B cell (primary cell): ENCODE measurements at regions not wholly inside any gene's neighbourhood (a gene's known extent, or its start where the extent isn't known, plus 50 kb on each side); places are given as distances from the start of the nearest gene placed in this dataset.
"Not testable (repeated sequence)": the region's sequence is repeated elsewhere in the genome, so short reads cannot be mapped to it uniquely, and the experiment has no call there.

Experiments used
- ATAC-seq: fragments of 200-7000 bp; cut with Tn5 transposase; one replicate; pipeline ENCODE4 v1.10.0; 2021; ENCODE audit warnings: low read depth, mild to moderate bottlenecking, moderate number of reproducible peaks, moderate library complexity
- CTCF ChIA-PET: fragments of 350-600 bp; sonication (Branson Sonifier 250); formaldehyde crosslinking; loops from one replicate; lab custom pipeline; 2021; ENCODE audit warnings: antibody characterized with exemption, inconsistent platforms; lab: Charles Lee
- POLR2A ChIA-PET: fragments of 350-600 bp; sonication (Branson Sonifier 250); formaldehyde crosslinking; loops from one replicate; lab custom pipeline; 2021; ENCODE audit warnings: antibody characterized with exemption; lab: Charles Lee
- DNase-seq: peaks from one replicate; pipeline ENCODE4 v3.0.0; 2013
- H2AFZ ChIP-seq: 2 replicates; pipeline ENCODE4 v1.6.1; 2012; ENCODE audit warnings: mild to moderate bottlenecking, low read depth, low read length; ENCODE audit not compliant: insufficient read depth, poor library complexity, severe bottlenecking
- H3K27ac ChIP-seq, 2 donors: 1 replicate in 1 of 2; 2 replicates in 1 of 2; pipeline ENCODE4 v1.5.1; 2012 to 2013; ENCODE audit warnings: low read length in 2 of 2, mild to moderate bottlenecking in 2 of 2, moderate library complexity in 1 of 2
- H3K27me3 ChIP-seq, 4 experiments: fragments of 200-600 bp in 1 of 4; sonication (generic) in 1 of 4; replicated peaks in 1 of 4; 1 replicate in 2 of 4; 2 replicates in 2 of 4; pipeline versions ENCODE4 v1.6.1 to v1.7.0; 2013 to 2016; ENCODE audit warnings: low read length in 3 of 4, mild to moderate bottlenecking in 2 of 4, mixed read lengths in 1 of 4, moderate library complexity in 1 of 4; ENCODE audit not compliant: insufficient read depth in 4 of 4, control insufficient read depth in 3 of 4; ENCODE audit errors: control extremely low read depth in 1 of 4
- H3K36me3 ChIP-seq, 2 experiments: replicated peaks in 1 of 2; 1 replicate in 1 of 2; 2 replicates in 1 of 2; pipeline versions ENCODE4 v1.6.1 to v1.7.1; 2013; ENCODE audit warnings: low read length in 1 of 2; ENCODE audit not compliant: insufficient read depth in 2 of 2, control insufficient read depth in 1 of 2; ENCODE audit errors: control extremely low read depth in 1 of 2, extremely low read depth in 1 of 2
- H3K4me1 ChIP-seq, 2 donors: fragments of 200-600 bp in 1 of 2; sonication (generic) in 1 of 2; 1 replicate in 1 of 2; 2 replicates in 1 of 2; pipeline versions ENCODE4 v1.5.1 to v1.6.1; 2013 to 2017; ENCODE audit warnings: low read length in 2 of 2; ENCODE audit not compliant: control insufficient read depth in 2 of 2, insufficient read depth in 2 of 2
- H3K4me2 ChIP-seq: replicated peaks from 2 replicates; pipeline ENCODE3; 2012; ENCODE audit warnings: mild to moderate bottlenecking, low read depth, low read length; ENCODE audit not compliant: poor library complexity, severe bottlenecking
- H3K4me3 ChIP-seq, 5 experiments: fragments of 200-600 bp in 1 of 5; sonication (generic) in 1 of 5; 1 replicate in 3 of 5; 2 replicates in 2 of 5; pipeline versions ENCODE4 v1.5.1 to v1.7.0; 2011 to 2016; ENCODE audit warnings: low read length in 4 of 5, mild to moderate bottlenecking in 4 of 5, low read depth in 2 of 5, control low read depth in 1 of 5, moderate library complexity in 1 of 5; ENCODE audit not compliant: insufficient read depth in 1 of 5; ENCODE audit errors: control extremely low read depth in 1 of 5, extremely low read depth in 1 of 5
- H3K79me2 ChIP-seq: fragments of 200-600 bp; sonication (generic); one replicate; pipeline ENCODE4 v1.6.0; 2016; ENCODE audit warnings: low read length; ENCODE audit not compliant: control insufficient read depth, insufficient read depth
- H3K9ac ChIP-seq: fragments of 200-600 bp; sonication (generic); 2 replicates; pipeline ENCODE4 v1.6.1; 2017; ENCODE audit warnings: mild to moderate bottlenecking, low read length, moderate library complexity
- H3K9me3 ChIP-seq, 3 donors: one replicate each; pipeline versions ENCODE4 v1.6.1 to v1.7.1; 2013; ENCODE audit warnings: low read length in 2 of 3; ENCODE audit not compliant: control insufficient read depth in 2 of 3, insufficient read depth in 1 of 3; ENCODE audit errors: control extremely low read depth in 1 of 3
- H4K20me1 ChIP-seq: 2 replicates; pipeline ENCODE4 v1.6.0; 2012; ENCODE audit warnings: mild to moderate bottlenecking, low read length; ENCODE audit not compliant: insufficient read depth, control insufficient read depth, poor library complexity, severe bottlenecking
- H3K27ac Mint-ChIP-seq: one replicate; pipeline ENCODE4 v1.8.0; 2021; ENCODE audit warnings: mixed read lengths
- H3K27me3 Mint-ChIP-seq: one replicate; pipeline ENCODE4 v1.8.0; 2021; ENCODE audit warnings: mixed read lengths
- H3K4me1 Mint-ChIP-seq: one replicate; pipeline ENCODE4 v1.8.0; 2021; ENCODE audit warnings: mixed read lengths
- H3K4me3 Mint-ChIP-seq: one replicate; pipeline ENCODE4 v1.8.0; 2021; ENCODE audit warnings: mixed read lengths
- H3K9me3 Mint-ChIP-seq: one replicate; pipeline ENCODE4 v1.8.0; 2022; ENCODE audit warnings: mixed read lengths; ENCODE audit not compliant: insufficient read depth
- EZH2 ChIP-seq: IDR thresholded peaks from 2 replicates; pipeline ENCODE4 v1.6.1; 2012; ENCODE audit warnings: borderline replicate concordance, low read depth, mild to moderate bottlenecking, moderate library complexity, low read length; ENCODE audit not compliant: insufficient read depth, poor library complexity, severe bottlenecking
- WGBS: methylation state at CpG from one replicate; pipeline ENCODE4 v1.1.5; 2013; ENCODE audit warnings: missing lambda C conversion rate; ENCODE audit not compliant: insufficient coverage; 5-methylcytosine and 5-hydroxymethylcytosine counted together
- intact Hi-C: fragments of 100-400 bp; cut with micrococcal nuclease; formaldehyde crosslinking; loops from one replicate; pipeline ENCODE4 v1.10.0; 2022
- TF ChIP-seq, protein P1 (sequence below): fragments of 200-600 bp; IDR thresholded peaks from one replicate; pipeline ENCODE4 v1.8.0; 2022; ENCODE audit warnings: antibody characterized with exemption, mild to moderate bottlenecking

DNA sequence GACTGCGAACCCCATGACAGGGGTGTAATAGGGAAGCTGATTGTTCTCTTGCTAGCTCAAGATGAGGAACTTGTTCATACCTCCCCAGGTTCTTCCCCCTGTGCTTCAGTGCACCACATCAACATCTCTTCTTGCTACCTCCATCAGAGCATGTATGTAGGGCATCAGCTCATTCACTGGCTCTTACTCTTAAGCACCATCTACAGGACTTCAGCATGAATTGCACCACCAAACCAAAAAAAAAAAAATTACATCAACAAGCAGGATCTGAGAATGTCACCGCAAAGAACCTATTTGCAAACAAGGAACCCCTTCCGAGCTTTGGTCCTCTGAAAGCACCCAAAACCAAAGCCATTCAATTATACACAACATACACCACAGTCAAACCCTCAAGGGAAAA is 2226.5 kb upstream of the RAG2 start:
- Mint-ChIP-seq H3K4me1 (no peaks in the 10 kb centered on the region), H3K27me3 (no peaks in the 10 kb centered on the region), H3K27ac (no peak overlapping the region)

DNA sequence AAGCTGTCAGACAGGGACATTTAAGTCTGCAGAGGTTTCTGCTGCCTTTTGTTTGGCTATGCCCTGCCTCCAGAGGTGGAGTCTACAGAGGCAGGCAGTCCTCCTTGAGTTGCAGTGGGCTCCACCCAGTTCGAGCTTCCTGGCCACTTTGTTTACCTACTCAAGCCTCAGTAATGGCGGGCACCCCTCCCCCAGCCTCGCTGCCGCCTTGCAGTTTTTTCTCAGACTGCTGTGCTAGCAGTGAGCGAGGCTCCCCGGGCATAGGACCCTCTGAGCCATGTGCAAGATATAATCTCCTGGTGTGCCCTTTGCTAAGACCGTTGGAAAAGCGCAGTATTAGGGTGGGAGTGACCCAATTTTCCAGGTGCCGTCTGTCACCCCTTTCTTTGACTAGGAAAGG is 2223.8 kb upstream of the RAG2 start:
- H3K9ac ChIP-seq, H3K4me3 ChIP-seq, H3K4me1 ChIP-seq, H3K79me2 ChIP-seq, CTCF ChIA-PET, H3K9me3 ChIP-seq, H3K27ac ChIP-seq, POLR2A ChIA-PET, H3K9me3 Mint-ChIP-seq, ATAC-seq, H2AFZ ChIP-seq, H3K36me3 ChIP-seq, DNase-seq, H3K27me3 ChIP-seq, H3K27me3 Mint-ChIP-seq, intact Hi-C loops, H3K4me1 Mint-ChIP-seq, H3K27ac Mint-ChIP-seq, H3K4me3 Mint-ChIP-seq, H4K20me1 ChIP-seq, H3K4me2 ChIP-seq: not testable (repeated sequence)
- 96% methylated on average over 8 of the region's 9 CpGs for WGBS

More for the DNA sequence above, 2226.5 kb upstream of the RAG2 start:
- CTCF ChIA-PET: no interaction called here
- H3K4me3 ChIP-seq: no peak overlapping the region
- peaks cover 0 to 3% (median 3%) of the 10 kb centered on the region in 3 donors for H3K9me3 ChIP-seq
- no peaks in the 10 kb centered on the region for H3K36me3 ChIP-seq
- TF ChIP-seq, protein P1, sequence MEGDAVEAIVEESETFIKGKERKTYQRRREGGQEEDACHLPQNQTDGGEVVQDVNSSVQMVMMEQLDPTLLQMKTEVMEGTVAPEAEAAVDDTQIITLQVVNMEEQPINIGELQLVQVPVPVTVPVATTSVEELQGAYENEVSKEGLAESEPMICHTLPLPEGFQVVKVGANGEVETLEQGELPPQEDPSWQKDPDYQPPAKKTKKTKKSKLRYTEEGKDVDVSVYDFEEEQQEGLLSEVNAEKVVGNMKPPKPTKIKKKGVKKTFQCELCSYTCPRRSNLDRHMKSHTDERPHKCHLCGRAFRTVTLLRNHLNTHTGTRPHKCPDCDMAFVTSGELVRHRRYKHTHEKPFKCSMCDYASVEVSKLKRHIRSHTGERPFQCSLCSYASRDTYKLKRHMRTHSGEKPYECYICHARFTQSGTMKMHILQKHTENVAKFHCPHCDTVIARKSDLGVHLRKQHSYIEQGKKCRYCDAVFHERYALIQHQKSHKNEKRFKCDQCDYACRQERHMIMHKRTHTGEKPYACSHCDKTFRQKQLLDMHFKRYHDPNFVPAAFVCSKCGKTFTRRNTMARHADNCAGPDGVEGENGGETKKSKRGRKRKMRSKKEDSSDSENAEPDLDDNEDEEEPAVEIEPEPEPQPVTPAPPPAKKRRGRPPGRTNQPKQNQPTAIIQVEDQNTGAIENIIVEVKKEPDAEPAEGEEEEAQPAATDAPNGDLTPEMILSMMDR: no peak
- TF ChIP-seq EZH2: no peak
- DNase-seq: no peak
- Mint-ChIP-seq H3K4me3 (no peak overlapping the region), H3K9me3 (peaks cover 8% of the 10 kb centered on the region)
- H3K27ac ChIP-seq: no peak overlapping the region
- H4K20me1 ChIP-seq: no peaks in the 10 kb centered on the region
- no peaks in the 10 kb centered on the region for H3K79me2 ChIP-seq
- POLR2A ChIA-PET: no interaction called here
- no peaks in the 10 kb centered on the region for H3K4me1 ChIP-seq
- no peaks in the 10 kb centered on the region for H3K27me3 ChIP-seq
- intact Hi-C loops: no loop called here
- ATAC-seq: no peak
- no peak overlapping the region for H3K9ac ChIP-seq
- WGBS: 83% methylated on average over 2 of the region's 3 CpGs
- H2AFZ ChIP-seq: no peak overlapping the region
- no peak overlapping the region for H3K4me2 ChIP-seq
